Endothelial cell of umbilical vein (primary cell): ENCODE measurements at regions not wholly inside any gene's neighbourhood (a gene's known extent, or its start where the extent isn't known, plus 50 kb on each side); places are given as distances from the start of the nearest gene placed in this dataset.

Experiments used
- BruUV-seq: library from RNA; stranded (reverse); fragments of 400-500 nt; replicated peaks from 2 replicates; lab custom pipeline; 2021; lab: Mats Ljungman, UMichigan
- CTCF ChIA-PET: fragments of 300-600, 350-600 bp; sonication (Branson Sonifier 250); formaldehyde crosslinking; loops from one replicate; lab custom pipeline; 2021; ENCODE audit warnings: antibody characterized with exemption, inconsistent platforms; lab: Charles Lee
- POLR2A ChIA-PET: fragments of 300-600, 350-600 bp; sonication (Branson Sonifier 250); formaldehyde crosslinking; loops from one replicate; lab custom pipeline; 2021; ENCODE audit warnings: antibody characterized with exemption, inconsistent platforms; lab: Charles Lee
- DNase-seq: peaks from one replicate; pipeline ENCODE4 v3.0.0-alpha.2; 2011; ENCODE audit warnings: low read depth, low spot score
- FAIRE-seq: peaks from 2 replicates; lab custom pipeline; 2011; peaks lifted over from hg19 to GRCh38; lab: Jason Lieb, UNC
- H2AFZ ChIP-seq: 2 replicates; pipeline ENCODE4 v1.6.0; 2012; ENCODE audit warnings: low read depth, low read length, control low read depth, inconsistent platforms
- H3K27ac ChIP-seq: 2 replicates; pipeline ENCODE4 v1.5.1; 2011; ENCODE audit warnings: low read depth, mild to moderate bottlenecking, control low read depth, low read length, moderate library complexity; ENCODE audit not compliant: insufficient read depth
- H3K27me3 ChIP-seq, 2 experiments: 2 replicates each; pipeline versions ENCODE4 v1.6.0 to v1.6.1; 2011; ENCODE audit warnings: low read length in 2 of 2, mixed read lengths in 1 of 2; ENCODE audit not compliant: control insufficient read depth in 2 of 2, insufficient read depth in 2 of 2
- H3K36me3 ChIP-seq, 2 experiments: 2 replicates in 1 of 2; 3 replicates in 1 of 2; pipeline ENCODE4 v1.5.1; 2011; ENCODE audit warnings: low read length in 2 of 2, mild to moderate bottlenecking in 1 of 2, moderate library complexity in 1 of 2; ENCODE audit not compliant: control insufficient read depth in 2 of 2, insufficient read depth in 2 of 2; ENCODE audit errors: extremely low read depth in 1 of 2
- H3K4me1 ChIP-seq: 3 replicates; pipeline ENCODE4 v1.5.1; 2011; ENCODE audit warnings: mild to moderate bottlenecking, low read length; ENCODE audit not compliant: control insufficient read depth, insufficient read depth; ENCODE audit errors: extremely low read depth
- H3K4me2 ChIP-seq: 2 replicates; pipeline ENCODE4 v1.6.1; 2011; ENCODE audit warnings: low read length, control low read depth, mixed read lengths; ENCODE audit not compliant: insufficient read depth
- H3K4me3 ChIP-seq, 3 experiments: fragments of 200-600 bp in 1 of 3; sonication (generic), shearing (Covaris generic) in 1 of 3; replicated peaks in 1 of 3; 2 replicates each; pipeline ENCODE4 v1.5.1; 2011 to 2016; ENCODE audit warnings: control low read depth in 3 of 3, low read length in 3 of 3, mild to moderate bottlenecking in 2 of 3, inconsistent platforms in 1 of 3, low read depth in 1 of 3, moderate library complexity in 1 of 3; ENCODE audit not compliant: insufficient read depth in 1 of 3
- H3K79me2 ChIP-seq: 2 replicates; pipeline ENCODE4 v1.6.0; 2012; ENCODE audit warnings: low read length, inconsistent platforms; ENCODE audit not compliant: control insufficient read depth, insufficient read depth
- H3K9ac ChIP-seq: replicated peaks from 2 replicates; pipeline ENCODE3; 2011; ENCODE audit warnings: low read length, control low read depth; ENCODE audit not compliant: insufficient read depth; ENCODE audit errors: extremely low read depth
- H3K9me1 ChIP-seq: replicated peaks from 3 replicates; pipeline ENCODE4 v1.6.0; 2011; ENCODE audit warnings: mild to moderate bottlenecking, low read length; ENCODE audit not compliant: control insufficient read depth, insufficient read depth; ENCODE audit errors: extremely low read depth
- H3K9me3 ChIP-seq: replicated peaks from 2 replicates; pipeline ENCODE4 v1.5.1; 2012; ENCODE audit warnings: low read length, inconsistent platforms; ENCODE audit not compliant: control insufficient read depth, insufficient read depth
- H4K20me1 ChIP-seq: replicated peaks from 2 replicates; pipeline ENCODE3; 2011; ENCODE audit warnings: mild to moderate bottlenecking, low read length; ENCODE audit not compliant: control insufficient read depth, insufficient read depth; ENCODE audit errors: extremely low read depth
- EZH2 ChIP-seq: IDR thresholded peaks from 2 replicates; pipeline ENCODE4 v1.6.1; 2012; ENCODE audit warnings: borderline replicate concordance, low read depth, mild to moderate bottlenecking, moderate library complexity, low read length, inconsistent platforms; ENCODE audit not compliant: severe bottlenecking
- FOS ChIP-seq: IDR thresholded peaks from 2 replicates; pipeline ENCODE4 v1.6.1; 2011; ENCODE audit warnings: mild to moderate bottlenecking, low read length, moderate library complexity, borderline replicate concordance; ENCODE audit not compliant: insufficient read depth
- GATA2 ChIP-seq: IDR thresholded peaks from 2 replicates; pipeline ENCODE4 v1.7.0; 2011; ENCODE audit warnings: low read depth, mild to moderate bottlenecking, moderate library complexity, mixed read lengths, low read length; ENCODE audit not compliant: insufficient read length, insufficient read depth
- JUN ChIP-seq: IDR thresholded peaks from 2 replicates; pipeline ENCODE4 v1.6.1; 2011; ENCODE audit warnings: borderline replicate concordance, low read depth; ENCODE audit not compliant: insufficient read length, insufficient read depth
- MYC ChIP-seq: IDR thresholded peaks from one replicate; pipeline ENCODE4 v1.6.1; 2011; ENCODE audit warnings: mild to moderate bottlenecking, low read depth, low read length
- POLR2A ChIP-seq: IDR thresholded peaks from 2 replicates; pipeline ENCODE4 v1.6.1; 2012; ENCODE audit warnings: low read depth, mild to moderate bottlenecking, control low read depth, low read length
- POLR2AphosphoS5 ChIP-seq: IDR thresholded peaks from 2 replicates; pipeline ENCODE4 v1.6.1; 2012; ENCODE audit warnings: low read depth, mild to moderate bottlenecking, control low read depth, low read length, moderate library complexity; ENCODE audit not compliant: insufficient read depth
- dilution Hi-C: fragments of 300-500 bp; cut with MboI; formaldehyde crosslinking; loops from one replicate; pipeline ENCODE4 v1.15.0; 2019; ENCODE audit warnings: low sequenced_read_pairs; ENCODE audit not compliant: extremely low pct_ligation_motif_present
- intact Hi-C: fragments of 100-400 bp; cut with micrococcal nuclease; formaldehyde crosslinking; loops from one replicate; pipeline ENCODE4 v1.10.0; 2022
- TF ChIP-seq, protein P1 (sequence below): IDR thresholded peaks from 2 replicates; pipeline ENCODE4 v1.6.1; 2011; ENCODE audit not compliant: insufficient read depth, insufficient read length

DNA sequence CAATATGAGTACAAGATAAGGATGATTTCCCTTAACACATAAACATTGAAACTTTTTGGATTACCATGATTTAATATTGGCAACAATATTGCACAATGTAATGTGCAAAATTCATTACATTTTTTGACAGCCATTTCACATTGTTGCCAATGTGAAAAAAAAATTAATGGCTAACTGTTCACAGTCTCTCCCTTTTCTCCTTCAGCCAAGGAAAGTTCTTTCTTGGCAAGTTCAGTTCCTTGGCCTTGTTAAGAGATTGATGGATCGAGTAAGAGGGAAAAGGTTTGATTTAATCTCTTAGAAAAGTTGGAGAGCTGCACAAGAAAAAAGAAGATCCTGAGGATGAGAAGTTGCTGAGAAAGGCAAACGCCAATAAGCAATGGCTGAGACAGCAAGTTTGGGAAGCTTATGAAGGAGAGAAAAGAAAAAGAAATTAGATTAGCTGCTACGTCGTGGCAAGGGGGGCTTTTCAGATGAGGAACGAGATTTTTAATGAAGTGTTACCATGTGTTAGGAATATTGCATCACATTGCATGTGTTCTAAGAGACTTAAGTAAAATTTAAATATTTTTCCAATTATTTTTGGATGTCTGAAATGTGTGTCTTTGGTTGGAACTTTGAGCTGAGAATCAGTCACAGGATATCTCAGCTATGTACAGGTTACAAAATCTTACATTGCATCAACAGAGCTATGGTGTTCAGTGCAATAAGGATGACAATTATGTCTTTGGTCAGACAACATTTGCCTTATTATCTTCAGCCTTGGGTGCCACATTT, 61.4 kb upstream of the ZNF280D start:
- no peak overlapping the region for H3K27ac ChIP-seq
- FAIRE-seq, result no peak
- H3K79me2 ChIP-seq, result no peaks in the 10 kb centered on the region
- H3K4me2 ChIP-seq, result no peak overlapping the region
- intact Hi-C loops, result no loop called here
- no peak overlapping the region for H2AFZ ChIP-seq
- ChIA-PET CTCF (interaction anchor here (1.0 to 3.0 kb wide), 2 partner anchors 10 kb away, joined by 4 to 13 read pairs; no protein-coding TSS in a partner anchor), POLR2A (no interaction called here)
- H4K20me1 ChIP-seq, result no peaks in the 10 kb centered on the region
- no peaks in the 10 kb centered on the region for H3K4me1 ChIP-seq
- no peak for DNase-seq
- no peaks in the 10 kb centered on the region for H3K9me1 ChIP-seq
- TF ChIP-seq EZH2, result no peak
- TF ChIP-seq POLR2AphosphoS5, result no peak
- no peak for TF ChIP-seq MYC
- no peaks in the 10 kb centered on the region for H3K9me3 ChIP-seq
- H3K9ac ChIP-seq, result no peak overlapping the region
- H3K27me3 ChIP-seq, result no peaks in the 10 kb centered on the region
- H3K4me3 ChIP-seq, result no peak overlapping the region
- H3K36me3 ChIP-seq, result no peaks in the 10 kb centered on the region
- BruUV-seq, result no TSS peak
- dilution Hi-C loops, result no loop called here

DNA sequence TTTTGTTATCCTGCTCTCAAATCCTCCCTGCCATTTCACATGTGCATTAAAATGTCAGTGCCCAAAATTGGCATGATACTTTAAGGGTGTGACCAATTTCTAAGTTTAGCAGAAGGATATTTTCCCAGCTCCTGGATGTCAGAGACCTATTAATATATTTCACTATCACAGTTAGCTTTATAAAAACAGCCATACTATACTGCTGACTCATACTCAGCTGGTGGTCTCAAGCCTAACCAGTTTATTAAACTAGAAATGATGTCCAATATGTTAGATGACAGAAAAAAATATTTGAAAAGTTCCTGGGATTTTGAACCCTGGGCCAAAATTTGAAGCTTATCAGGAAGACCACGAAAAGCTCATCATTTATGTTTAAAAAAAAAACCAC, 60.9 kb upstream of the ZNF280D start:
- H2AFZ ChIP-seq, result no peak overlapping the region
- no peaks in the 10 kb centered on the region for H4K20me1 ChIP-seq
- intact Hi-C loops, result no loop called here
- no peak overlapping the region for H3K27ac ChIP-seq
- no peaks in the 10 kb centered on the region for H3K79me2 ChIP-seq
- POLR2A ChIA-PET, result no interaction called here
- no peaks in the 10 kb centered on the region for H3K9me1 ChIP-seq
- DNase-seq, result no peak
- dilution Hi-C loops, result no loop called here
- H3K4me3 ChIP-seq, result no peak overlapping the region
- H3K9ac ChIP-seq, result no peak overlapping the region
- H3K4me1 ChIP-seq, result no peaks in the 10 kb centered on the region
- no peaks in the 10 kb centered on the region for H3K27me3 ChIP-seq
- CTCF ChIA-PET, result interaction anchor here (1.0 to 3.0 kb wide), 2 partner anchors 9 to 11 kb away, joined by 4 to 13 read pairs; no protein-coding TSS in a partner anchor
- no peak for FAIRE-seq
- no peaks in the 10 kb centered on the region for H3K36me3 ChIP-seq
- no peak overlapping the region for H3K4me2 ChIP-seq
- TF ChIP-seq FOS, result no peak
- TF ChIP-seq MYC, result no peak
- TF ChIP-seq GATA2, result no peak
- TF ChIP-seq POLR2A, result no peak
- TF ChIP-seq, protein P1, sequence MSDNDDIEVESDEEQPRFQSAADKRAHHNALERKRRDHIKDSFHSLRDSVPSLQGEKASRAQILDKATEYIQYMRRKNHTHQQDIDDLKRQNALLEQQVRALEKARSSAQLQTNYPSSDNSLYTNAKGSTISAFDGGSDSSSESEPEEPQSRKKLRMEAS, result no peak
- TF ChIP-seq JUN, result no peak
- BruUV-seq, result no TSS peak
- no peaks in the 10 kb centered on the region for H3K9me3 ChIP-seq
